NB4 (cell line): ENCODE measurements at regions not wholly inside any gene's neighbourhood (a gene's known extent, or its start where the extent isn't known, plus 50 kb on each side); places are given as distances from the start of the nearest gene placed in this dataset.

Experiments used
- CTCF ChIP-seq: IDR thresholded peaks from one replicate; pipeline ENCODE4 v1.5.1; 2012; ENCODE audit warnings: low read depth, low read length
- MYC ChIP-seq: IDR thresholded peaks from 2 replicates; pipeline ENCODE4 v1.6.1; 2011; ENCODE audit warnings: low read depth, low read length
- POLR2A ChIP-seq: IDR thresholded peaks from 2 replicates; pipeline ENCODE4 v1.6.1; 2011; ENCODE audit warnings: mild to moderate bottlenecking; ENCODE audit not compliant: insufficient read length; ENCODE audit errors: extremely low read depth
- TF ChIP-seq, protein P1 (sequence below): IDR thresholded peaks from 2 replicates; pipeline ENCODE4 v1.6.1; 2011; ENCODE audit warnings: low read depth, low read length

DNA sequence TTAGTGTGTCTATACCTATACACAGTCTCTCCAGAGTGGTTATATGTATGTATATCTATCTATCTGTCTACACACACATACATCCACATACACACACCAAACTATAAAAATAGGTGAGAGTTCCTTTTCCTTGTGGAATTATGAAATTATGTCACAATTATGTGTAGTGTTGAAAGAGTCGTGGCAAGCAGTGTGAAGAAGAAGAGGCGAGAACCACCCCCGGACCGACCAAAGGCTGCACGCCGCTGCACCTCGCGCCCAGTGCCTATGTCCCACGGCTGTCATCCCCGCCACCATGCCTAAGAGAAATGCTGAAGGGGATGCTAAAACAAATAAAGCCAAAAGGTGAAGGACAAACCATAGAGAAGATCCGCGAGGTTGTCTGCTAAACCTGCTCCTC lies 95.0 kb upstream of the RAP2B start:
- TF ChIP-seq POLR2A (no peak), CTCF (no peak), MYC (no peak)
- TF ChIP-seq, protein P1, sequence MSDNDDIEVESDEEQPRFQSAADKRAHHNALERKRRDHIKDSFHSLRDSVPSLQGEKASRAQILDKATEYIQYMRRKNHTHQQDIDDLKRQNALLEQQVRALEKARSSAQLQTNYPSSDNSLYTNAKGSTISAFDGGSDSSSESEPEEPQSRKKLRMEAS = no peak
